ENCODE measurements at regions not wholly inside any gene's neighbourhood (a gene's known extent, or its start where the extent isn't known, plus 50 kb on each side); places are given as distances from the start of the nearest gene placed in this dataset.

- H3K79me2 ChIP-seq (ENCODE audit: low read length) = no peaks in the 10 kb centered on the region
- peaks cover 3% of the 10 kb centered on the region for H3K36me3 ChIP-seq (replicated peaks; ENCODE audit: low read depth, low read length)
- H3K27ac ChIP-seq (ENCODE audit: low read length) = peak overlapping the region; percentile 69
- H2AFZ ChIP-seq (ENCODE audit: low read depth, low read length) = no peak overlapping the region
- H3K4me2 ChIP-seq (ENCODE audit: low read length) = peak overlapping the region; percentile 57
- H3K4me1 ChIP-seq (ENCODE audit: low read length) = peaks cover 55% of the 10 kb centered on the region
- H3K27me3 ChIP-seq (ENCODE audit: low read depth, low read length) = no peaks in the 10 kb centered on the region
- H3K9me3 ChIP-seq (ENCODE audit: insufficient read depth, low read length) = no peaks in the 10 kb centered on the region
- TF ChIP-seq CTCF (IDR thresholded peaks at IDR 0.05; ENCODE audit: low read depth, low read length) = no peak
- no peak for TF ChIP-seq EZH2phosphoT487 (IDR thresholded peaks at IDR 0.05; ENCODE audit: low read depth)
- H3K9ac ChIP-seq (ENCODE audit: low read length) = no peak overlapping the region
- H4K20me1 ChIP-seq (ENCODE audit: insufficient read depth, low read length) = no peaks in the 10 kb centered on the region
- H3K4me3 ChIP-seq (ENCODE audit: low read length) = peak overlapping the region; percentile 32; the same call in 1 of the 2 replicates
Measured at GRCh38 chr2:33929467-33929866, 330.4 kb upstream of the FAM98A start.

GRCh38 chr2:33927756-33928155, 328.7 kb upstream of the FAM98A start:
- Histone ChIP-seq H3K27me3 (ENCODE audit: low read depth, low read length) (no peaks in the 10 kb centered on the region), H3K4me2 (ENCODE audit: low read length) (no peak overlapping the region), H2AFZ (ENCODE audit: low read depth, low read length) (no peak overlapping the region), H3K9ac (ENCODE audit: low read length) (no peak overlapping the region), H3K27ac (ENCODE audit: low read length) (no peak overlapping the region), H4K20me1 (ENCODE audit: insufficient read depth, low read length) (no peaks in the 10 kb centered on the region), H3K4me1 (ENCODE audit: low read length) (peaks cover 53% of the 10 kb centered on the region), H3K36me3 (replicated peaks; ENCODE audit: low read depth, low read length) (peaks cover 3% of the 10 kb centered on the region), H3K9me3 (ENCODE audit: insufficient read depth, low read length) (no peaks in the 10 kb centered on the region), H3K4me3 (ENCODE audit: low read length) (no peak overlapping the region), H3K79me2 (ENCODE audit: low read length) (no peaks in the 10 kb centered on the region)
- TF ChIP-seq EZH2phosphoT487 (IDR thresholded peaks at IDR 0.05; ENCODE audit: low read depth) (no peak), CTCF (IDR thresholded peaks at IDR 0.05; ENCODE audit: low read depth, low read length) (no peak)

GRCh38 chr2:33925311-33925710, 326.2 kb upstream of the FAM98A start:
- TF ChIP-seq CTCF (IDR thresholded peaks at IDR 0.05; ENCODE audit: low read depth, low read length) (no peak), EZH2phosphoT487 (IDR thresholded peaks at IDR 0.05; ENCODE audit: low read depth) (no peak)
- H3K4me2 ChIP-seq (ENCODE audit: low read length) = no peak overlapping the region
- H3K4me1 ChIP-seq (ENCODE audit: low read length) = peaks cover 35% of the 10 kb centered on the region
- no peaks in the 10 kb centered on the region for H3K27me3 ChIP-seq (ENCODE audit: low read depth, low read length)
- H3K79me2 ChIP-seq (ENCODE audit: low read length) = no peaks in the 10 kb centered on the region
- H3K27ac ChIP-seq (ENCODE audit: low read length) = no peak overlapping the region
- H3K9me3 ChIP-seq (ENCODE audit: insufficient read depth, low read length) = no peaks in the 10 kb centered on the region
- H3K4me3 ChIP-seq (ENCODE audit: low read length) = no peak overlapping the region
- H4K20me1 ChIP-seq (ENCODE audit: insufficient read depth, low read length) = no peaks in the 10 kb centered on the region
- H3K9ac ChIP-seq (ENCODE audit: low read length) = no peak overlapping the region
- H3K36me3 ChIP-seq (replicated peaks; ENCODE audit: low read depth, low read length) = no peaks in the 10 kb centered on the region
- H2AFZ ChIP-seq (ENCODE audit: low read depth, low read length) = no peak overlapping the region

- Histone ChIP-seq H3K27me3 (ENCODE audit: low read depth, low read length) (no peaks in the 10 kb centered on the region), H3K36me3 (replicated peaks; ENCODE audit: low read depth, low read length) (no peaks in the 10 kb centered on the region), H4K20me1 (ENCODE audit: insufficient read depth, low read length) (no peaks in the 10 kb centered on the region), H3K79me2 (ENCODE audit: low read length) (no peaks in the 10 kb centered on the region), H2AFZ (ENCODE audit: low read depth, low read length) (no peak overlapping the region), H3K4me2 (ENCODE audit: low read length) (no peak overlapping the region), H3K27ac (ENCODE audit: low read length) (no peak overlapping the region), H3K4me1 (ENCODE audit: low read length) (peaks cover 28% of the 10 kb centered on the region), H3K9me3 (ENCODE audit: insufficient read depth, low read length) (no peaks in the 10 kb centered on the region), H3K9ac (ENCODE audit: low read length) (no peak overlapping the region), H3K4me3 (ENCODE audit: low read length) (no peak overlapping the region)
- TF ChIP-seq EZH2phosphoT487 (IDR thresholded peaks at IDR 0.05; ENCODE audit: low read depth) = no peak
- no peak for TF ChIP-seq CTCF (IDR thresholded peaks at IDR 0.05; ENCODE audit: low read depth, low read length)
Measured at GRCh38 chr2:33924586-33925169, 325.6 kb upstream of the FAM98A start.

All from OCI-LY3 (cell line).